Caki2 (cell line): ENCODE measurements at regions not wholly inside any gene's neighbourhood (a gene's known extent, or its start where the extent isn't known, plus 50 kb on each side); places are given as distances from the start of the nearest gene placed in this dataset.
A peak's percentile ranks its signal among the peaks of the same experiment; 100 is the strongest.
"Not testable (repeated sequence)": the region's sequence is repeated elsewhere in the genome, so short reads cannot be mapped to it uniquely, and the experiment has no call there.

Experiments used
- DNase-seq: peaks from one replicate; pipeline ENCODE4 v3.0.0-alpha.2; 2015; ENCODE audit warnings: low read depth
- in situ Hi-C: cut with HindIII; loops from 2 replicates; pipeline ENCODE4 v1.10.0; 2016; ENCODE audit warnings: low sequenced_read_pairs, low pct_unique_long_range_greater_than_20kb, mixed read lengths

DNA sequence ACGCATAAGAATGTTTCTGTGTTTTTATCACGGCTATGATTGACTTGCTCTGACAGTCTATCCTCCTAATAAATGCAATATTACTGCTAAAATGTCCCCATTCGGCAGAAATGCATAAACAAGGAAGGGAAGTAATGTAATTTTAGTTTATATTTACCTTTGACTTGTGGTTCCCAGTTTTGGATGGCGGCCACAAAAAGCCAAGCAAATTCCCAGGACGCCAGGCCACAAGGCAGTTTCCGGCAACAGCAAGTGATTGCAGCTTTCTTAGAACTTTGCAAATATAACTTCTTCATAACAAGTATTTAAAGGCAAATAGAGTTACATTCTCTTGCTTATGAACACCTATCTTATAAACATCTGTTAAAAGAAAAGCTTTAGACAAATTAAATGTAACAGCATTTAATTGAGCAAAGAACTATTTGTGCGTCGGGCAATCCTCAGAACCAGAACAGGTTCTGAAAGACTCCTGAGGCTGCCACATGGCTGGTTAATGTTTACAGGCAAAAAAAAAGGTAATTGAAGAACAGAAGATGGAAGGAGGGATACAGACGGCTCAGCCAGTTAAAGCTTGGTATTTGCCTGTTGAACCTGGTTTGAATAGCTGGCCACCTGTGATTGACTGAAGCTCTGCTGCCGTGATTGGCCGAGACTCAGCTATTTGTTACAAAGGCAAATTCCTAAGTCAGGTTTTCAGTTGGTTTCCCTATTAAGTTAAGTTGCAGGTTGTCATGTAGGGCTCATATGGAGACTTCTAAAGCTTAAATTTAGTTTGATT is 80.8 kb downstream of the C21orf91 start:
- in situ Hi-C loops, result no loop called here

DNA sequence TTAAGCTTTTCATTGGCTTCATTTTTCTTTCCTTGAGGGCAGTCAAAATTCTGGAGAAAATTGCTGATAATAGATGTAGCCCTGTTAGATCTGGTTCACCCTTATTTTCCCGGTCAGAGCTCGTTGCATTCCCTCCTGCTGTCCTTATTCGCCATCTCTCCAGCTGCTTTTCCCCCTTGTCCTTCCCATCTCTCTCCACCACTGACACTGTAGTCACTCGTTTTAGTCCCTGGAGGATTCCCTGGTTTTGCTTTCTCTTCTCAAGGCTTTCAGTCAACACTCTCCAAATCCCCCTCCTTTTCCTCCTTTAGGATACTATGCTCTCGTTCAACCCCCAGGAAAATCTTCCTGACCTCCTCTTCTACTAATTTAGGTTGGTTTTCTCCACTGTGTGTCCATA is 83.1 kb downstream of the C21orf91 start:
- in situ Hi-C loops, result no loop called here
- no peak for DNase-seq

More for the DNA sequence above, 80.8 kb downstream of the C21orf91 start:
- no peak for DNase-seq

DNA sequence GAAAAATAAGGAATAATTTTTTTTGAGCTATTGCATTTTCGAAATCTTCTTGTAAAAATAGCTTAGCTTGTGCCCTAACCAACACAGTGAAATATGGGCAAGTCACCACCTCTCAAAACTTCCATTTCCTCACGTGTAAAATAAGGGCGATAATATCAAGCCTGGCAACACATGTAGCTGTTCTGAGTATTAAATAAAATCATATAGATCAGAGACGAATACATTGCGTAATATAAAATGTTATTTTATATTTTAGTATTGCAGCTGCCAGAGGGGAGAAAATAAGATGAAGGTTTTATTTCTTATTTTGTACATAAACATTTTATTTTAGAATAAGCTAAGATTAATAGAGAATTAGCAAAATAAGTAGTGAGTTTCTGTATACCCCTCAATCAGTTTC is 85.9 kb downstream of the C21orf91 start:
- in situ Hi-C loops, result no loop called here
- DNase-seq, result no peak

DNA sequence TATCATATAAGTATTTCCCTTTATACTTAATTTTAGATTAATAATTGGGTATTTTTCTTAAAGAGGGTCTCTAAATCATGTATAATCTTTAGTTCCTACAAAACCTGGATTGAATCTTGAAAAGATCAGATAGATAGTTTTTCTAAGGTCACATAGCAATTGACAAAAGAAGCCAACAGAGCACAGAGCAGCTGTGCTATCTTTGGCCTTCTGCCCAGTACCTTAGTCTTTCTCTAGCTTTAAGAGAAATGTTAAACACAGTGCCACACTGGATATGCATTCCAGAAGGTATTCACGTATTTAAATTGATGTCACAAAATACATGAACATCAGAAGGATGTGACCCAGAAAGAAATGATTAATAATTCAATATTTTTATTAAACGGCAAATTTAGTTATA is 86.8 kb downstream of the C21orf91 start:
- in situ Hi-C loops, result no loop called here
- peak; percentile 8 for DNase-seq

DNA sequence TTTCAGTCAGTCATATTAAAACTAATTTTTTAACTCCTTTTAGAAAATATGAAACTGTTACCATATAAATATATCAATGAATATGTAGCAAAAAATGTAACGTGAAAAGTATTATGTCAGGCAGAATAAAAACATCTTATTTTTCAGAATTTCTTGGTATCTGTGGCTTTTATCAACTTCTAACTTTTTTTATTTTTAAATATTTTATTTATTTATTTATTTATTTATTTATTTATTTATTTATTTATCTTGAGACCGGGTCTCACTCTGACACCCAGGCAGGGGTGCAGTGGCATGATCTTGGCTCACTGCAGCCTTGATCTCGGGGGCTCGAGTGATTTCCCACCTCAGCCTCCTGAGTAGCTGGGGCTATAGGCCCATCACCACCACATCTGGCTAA is 87.6 kb downstream of the C21orf91 start:
- no peak for DNase-seq
- in situ Hi-C loops, result no loop called here

DNA sequence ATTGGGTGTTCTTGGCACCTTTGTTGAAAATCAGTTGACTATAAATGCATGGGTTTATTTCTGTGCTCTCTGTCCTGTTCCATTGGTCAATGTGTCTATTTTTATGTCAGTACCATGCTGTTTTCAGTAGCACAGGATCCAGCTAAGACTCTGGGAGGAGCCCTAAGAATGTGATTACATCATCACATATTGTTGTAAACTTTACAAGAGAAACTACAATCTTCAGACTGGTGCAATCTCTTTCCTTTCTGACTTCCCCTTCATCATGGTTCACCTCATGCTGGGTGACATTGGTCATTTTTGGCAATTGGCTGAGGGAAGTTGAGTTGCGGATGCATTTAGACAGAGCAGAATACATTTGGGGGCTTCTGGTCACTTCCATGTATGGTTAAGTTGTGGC is 88.4 kb downstream of the C21orf91 start:
- no peak for DNase-seq
- in situ Hi-C loops, result no loop called here

DNA sequence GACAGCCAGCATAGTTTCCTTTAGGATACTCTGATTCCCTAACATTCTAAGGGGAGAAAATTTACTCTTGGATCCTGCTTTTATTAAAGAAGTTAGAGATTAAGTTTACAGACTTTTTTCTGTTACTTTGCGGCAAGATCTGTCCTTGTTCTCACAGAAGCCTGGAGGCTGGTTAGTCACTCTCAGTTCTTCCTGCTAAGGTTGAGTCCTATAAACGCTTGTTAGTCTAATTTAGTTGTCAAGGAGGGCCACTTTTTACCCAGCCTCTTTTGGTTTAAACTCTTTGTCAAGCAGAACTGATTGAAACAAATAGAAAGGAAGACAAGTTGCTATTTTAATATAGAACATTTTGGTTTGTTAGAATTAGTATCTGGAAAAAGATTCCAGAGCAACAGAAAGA is 89.7 kb downstream of the C21orf91 start:
- no peak for DNase-seq
- in situ Hi-C loops, result no loop called here

DNA sequence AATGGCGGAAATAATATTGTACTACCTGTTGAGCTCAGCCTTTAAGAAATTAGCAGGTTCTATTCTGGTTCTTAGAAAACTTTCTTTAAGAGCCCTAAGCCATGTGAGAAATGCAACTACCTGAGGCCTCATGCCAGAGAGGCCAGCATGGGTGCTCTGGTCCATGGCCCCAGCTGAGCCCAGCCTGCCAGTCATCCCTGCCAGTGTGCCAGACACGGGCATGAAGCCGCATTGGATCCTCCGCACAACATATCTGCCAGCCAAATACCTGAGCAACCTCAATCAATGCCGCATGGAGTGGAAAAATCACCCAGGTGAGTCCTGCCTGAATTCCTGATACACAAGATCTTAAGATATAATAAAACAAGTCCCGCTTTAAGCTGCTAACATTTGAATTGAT is 91.8 kb downstream of the C21orf91 start:
- DNase-seq, result no peak
- in situ Hi-C loops, result no loop called here

DNA sequence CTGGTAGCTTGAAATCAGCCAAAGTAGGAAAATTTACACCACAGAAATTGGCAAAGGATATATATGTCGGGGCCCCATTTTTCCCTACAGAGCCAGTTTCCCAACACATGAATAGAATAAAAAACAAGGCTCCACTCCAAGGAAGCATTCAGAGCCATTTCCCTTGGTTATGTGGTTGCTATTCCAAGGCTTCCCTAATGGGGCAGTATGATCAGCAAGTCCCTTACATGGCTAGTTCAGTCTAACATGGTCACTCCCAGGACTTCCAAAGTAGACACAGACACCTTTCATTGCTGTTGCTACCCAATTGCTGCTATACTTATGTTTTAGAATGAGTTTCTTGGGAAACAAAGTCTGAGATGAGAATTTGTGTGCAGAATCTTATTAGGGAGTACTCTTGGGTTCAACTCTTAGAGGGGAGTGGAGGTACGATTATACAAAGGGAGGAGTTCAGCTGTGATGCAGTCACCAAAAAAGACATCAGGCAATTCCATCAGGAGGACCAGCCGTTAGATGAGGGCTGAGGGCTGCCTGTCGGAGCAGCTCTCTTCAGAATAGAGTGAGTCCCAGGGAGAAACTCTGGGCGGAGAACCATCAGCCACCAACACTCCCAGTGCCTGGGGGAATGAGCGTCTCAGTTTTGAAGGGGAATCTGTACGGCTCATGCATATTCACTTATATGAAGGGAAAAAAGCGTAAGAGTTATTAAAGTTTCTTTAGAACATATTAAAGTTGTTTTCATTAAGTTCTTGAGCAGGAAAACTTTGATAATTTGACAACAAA is 92.9 kb downstream of the C21orf91 start:
- DNase-seq, result no peak
- in situ Hi-C loops, result no loop called here

DNA sequence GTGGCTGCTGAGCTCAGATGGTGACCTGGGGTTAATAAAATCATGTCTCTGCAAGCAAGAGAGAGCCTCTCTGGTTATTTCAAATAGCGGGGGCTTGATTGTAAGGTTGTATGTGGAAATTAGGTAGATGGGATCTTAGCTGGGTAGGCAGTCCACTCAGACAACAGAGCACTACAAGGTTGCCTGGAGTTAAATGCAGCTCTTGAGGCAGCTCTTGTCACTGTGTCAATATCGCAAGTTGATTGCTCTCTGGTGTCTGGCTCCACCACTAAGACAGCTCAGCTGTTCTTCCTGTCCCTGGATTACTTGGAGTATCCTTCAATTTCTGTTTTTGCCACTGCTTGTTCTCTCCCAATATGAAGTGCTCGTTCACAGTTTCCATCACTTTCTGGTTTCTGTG is 93.8 kb downstream of the C21orf91 start:
- no peak for DNase-seq
- in situ Hi-C loops, result no loop called here

DNA sequence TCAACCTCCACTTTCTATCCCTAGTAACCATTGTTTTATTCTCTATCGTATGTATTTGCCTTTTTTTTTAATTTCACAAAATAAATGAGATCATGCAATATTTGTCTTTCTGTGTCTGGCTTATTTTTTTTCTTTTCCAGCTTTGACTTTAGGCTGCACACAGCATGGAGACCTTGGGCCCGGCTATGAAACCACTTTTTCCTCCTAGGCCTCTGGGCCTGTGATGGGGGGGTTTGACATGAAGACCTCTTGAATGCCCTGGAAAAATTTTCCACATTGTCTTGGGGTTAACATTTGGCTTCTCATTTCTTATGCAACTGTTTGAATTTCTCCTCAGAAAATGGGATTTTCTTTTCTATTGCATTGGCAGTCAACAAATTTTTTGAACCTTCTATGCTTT is 100.2 kb upstream of the BTG3 start:
- in situ Hi-C loops, result no loop called here

DNA sequence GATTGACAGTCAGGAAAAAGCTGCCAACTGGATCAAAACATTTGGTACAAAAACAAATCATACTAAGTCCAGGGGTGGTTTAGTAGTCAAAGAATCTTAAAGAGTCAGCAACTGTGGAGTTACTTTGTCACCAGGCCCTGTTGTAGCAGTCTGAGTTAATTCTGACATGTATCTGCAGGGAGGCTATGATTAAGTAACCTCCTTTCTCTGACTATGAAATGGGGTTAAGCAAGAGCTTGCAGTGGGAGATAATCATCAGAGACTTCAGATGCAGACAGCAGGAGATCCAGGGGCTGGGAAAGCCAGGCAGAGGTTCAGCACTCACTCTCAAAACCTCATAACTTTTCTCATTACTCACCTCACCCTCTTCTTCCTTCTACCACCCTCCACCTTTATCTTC is 99.2 kb upstream of the BTG3 start:
- no peak for DNase-seq
- in situ Hi-C loops, result no loop called here

More for the DNA sequence above, 100.2 kb upstream of the BTG3 start:
- DNase-seq, result no peak

DNA sequence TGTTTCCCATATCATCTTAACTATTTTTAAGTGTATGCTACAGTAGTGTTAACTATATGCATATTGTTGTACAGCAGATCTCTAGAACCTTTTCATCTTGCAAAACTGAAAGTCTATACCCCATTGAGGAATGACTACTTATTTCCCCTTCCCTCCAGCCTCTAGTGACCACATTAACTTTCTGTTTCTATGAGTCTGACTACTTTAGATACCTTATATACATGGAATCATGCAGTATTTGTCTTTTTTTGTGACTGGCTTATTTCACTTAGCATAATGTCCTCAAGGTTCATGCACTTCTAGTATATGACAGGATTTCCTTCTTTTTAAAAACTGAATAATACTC is 96.5 kb upstream of the BTG3 start:
- in situ Hi-C loops, result no loop called here
- DNase-seq, result no peak

DNA sequence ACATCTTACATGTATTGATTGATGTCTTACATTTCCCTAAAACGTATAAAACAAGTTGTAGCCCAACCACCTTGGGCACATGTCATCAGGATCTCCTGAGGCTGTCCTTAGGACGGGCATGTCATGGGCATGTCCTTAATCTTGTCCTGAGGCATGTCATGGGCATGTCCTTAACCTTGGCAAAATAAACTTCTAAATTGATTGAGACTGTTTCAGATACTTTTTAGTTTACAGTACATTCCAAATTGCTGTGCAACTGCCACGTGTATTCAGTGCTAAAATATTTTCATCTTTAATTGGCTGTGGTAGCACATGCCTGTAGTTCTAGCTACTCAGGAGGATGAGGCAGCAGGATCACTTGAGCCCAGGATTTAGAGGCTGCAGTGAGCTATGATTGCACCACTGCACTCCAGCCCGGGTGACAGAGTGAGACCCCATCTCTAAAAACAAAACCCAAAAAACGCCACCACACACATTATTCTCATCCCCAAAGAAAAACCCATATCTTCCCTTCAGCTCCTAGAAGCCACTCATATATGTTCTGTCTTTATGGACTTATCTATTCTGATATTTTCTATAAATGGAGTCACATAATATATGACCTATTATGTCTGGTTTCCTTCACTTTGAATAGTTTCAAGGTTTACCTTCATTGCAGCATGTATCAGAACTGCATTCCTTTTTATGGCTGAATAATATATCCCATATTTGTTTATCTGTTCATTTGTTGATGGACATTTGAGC is 96.0 kb upstream of the BTG3 start:
- DNase-seq, result no peak
- in situ Hi-C loops, result no loop called here

DNA sequence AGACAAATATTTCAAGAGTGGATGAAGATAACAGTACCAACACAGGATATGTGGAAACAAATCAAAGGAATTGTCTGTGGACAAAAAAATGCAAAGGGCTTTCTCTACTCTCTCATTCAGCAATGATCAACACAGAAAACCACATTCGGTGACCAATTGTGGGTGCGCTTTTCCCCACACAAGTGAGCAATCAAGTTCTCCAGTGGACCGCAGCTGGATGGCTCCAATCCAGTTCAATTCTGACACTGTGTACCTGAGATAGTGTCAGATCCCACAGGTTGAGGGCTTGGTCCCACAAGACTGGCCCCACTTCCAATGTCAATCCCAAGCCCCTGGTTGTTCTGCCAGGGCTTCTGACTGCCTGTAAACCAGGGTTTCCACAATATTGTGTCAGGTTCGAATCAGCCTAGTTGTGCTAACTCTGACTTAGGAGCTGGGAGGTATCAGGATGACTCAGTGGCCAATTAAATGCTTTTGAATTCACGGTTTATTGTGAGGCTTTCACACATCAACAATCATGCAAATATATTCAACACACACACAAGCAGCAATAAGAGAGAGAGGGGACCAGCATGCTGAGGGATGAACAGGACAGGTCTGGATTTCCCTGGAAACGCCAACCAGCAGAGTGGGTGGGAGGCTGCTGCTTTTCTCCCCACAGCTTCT is 87.0 kb upstream of the BTG3 start:
- in situ Hi-C loops, result no loop called here
- DNase-seq, result no peak

DNA sequence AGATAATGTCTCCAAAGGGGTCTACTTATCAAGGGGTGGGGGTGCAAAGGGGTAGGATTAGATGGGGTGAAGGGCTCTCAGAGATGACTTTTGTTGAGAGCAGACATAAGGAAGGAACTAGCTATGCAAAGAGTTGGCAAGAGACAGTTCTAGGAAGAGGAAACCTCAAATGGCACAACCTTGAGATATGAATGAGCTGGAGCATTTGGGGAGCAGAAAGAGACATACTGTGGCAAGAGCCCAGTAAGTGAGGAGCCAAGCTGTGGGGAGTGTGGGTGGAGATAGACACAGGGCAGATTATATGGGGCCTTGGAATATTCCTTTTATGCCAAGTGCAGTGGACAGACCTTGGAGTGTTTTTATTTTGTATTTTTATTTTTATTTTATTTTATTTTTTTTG is 84.8 kb upstream of the BTG3 start:
- DNase-seq, result no peak
- in situ Hi-C loops, result no loop called here

DNA sequence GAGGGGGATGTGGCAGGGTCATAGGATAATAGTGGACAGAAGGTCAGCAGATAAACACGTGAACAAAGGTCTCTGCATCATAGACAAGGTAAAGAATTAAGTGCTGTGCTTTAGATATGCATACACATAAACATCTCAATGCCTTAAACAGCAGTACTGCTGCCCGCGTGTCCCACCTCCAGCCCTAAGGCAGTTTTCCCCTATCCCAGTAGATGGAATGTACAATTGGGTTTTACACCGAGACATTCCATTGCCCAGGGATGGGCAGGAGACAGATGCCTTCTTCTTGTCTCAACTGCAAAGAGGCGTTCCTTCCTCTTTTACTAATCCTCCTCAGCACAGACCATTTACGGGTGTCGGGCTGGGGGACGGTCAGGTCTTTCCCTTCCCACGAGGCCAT is 81.7 kb upstream of the BTG3 start:
- in situ Hi-C loops, DNase-seq: not testable (repeated sequence)

DNA sequence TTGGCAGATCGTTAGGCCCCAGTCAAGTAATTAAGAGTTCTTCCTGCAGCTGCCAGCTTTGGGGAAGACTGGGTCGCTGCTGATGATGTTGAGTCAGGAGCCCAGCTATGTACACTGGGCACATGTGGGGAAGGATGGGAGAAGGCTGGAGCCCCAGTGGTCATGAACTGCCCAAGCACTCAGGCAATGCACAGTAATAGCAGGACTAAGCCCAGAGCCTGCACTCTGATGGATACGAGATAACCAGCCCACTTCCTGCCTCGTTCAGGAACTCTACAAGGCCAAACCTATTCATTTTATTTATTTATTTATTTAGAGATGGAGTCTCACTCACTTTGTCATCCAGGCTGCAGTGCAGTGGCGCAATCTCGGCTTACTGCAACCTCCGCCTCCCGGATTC is 81.1 kb upstream of the BTG3 start:
- DNase-seq, result no peak
- in situ Hi-C loops, result no loop called here

DNA sequence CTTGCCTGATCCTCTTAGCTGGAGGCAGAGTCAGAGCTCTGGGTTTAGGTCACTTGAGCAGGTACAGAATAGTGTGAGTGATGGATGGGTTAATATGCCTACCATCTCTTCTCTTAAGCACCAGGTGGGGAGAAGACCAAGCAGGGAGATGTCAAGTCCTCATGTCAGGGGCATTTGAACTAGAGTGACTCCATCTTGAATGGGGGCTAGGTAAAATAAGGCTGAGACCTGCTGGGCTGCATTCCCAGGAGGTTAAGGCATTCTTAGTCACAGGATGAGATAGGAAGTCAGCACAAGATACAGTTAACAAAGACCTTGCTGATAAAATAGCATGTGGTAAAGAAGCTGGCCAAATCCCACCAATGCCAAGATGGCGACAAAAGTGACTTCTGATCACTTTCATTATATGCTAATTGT is 77.4 kb upstream of the BTG3 start:
- no peak for DNase-seq
- in situ Hi-C loops, result no loop called here
